ENCODE measurements at regions not wholly inside any gene's neighbourhood (a gene's known extent, or its start where the extent isn't known, plus 50 kb on each side); places are given as distances from the start of the nearest gene placed in this dataset.

DNA sequence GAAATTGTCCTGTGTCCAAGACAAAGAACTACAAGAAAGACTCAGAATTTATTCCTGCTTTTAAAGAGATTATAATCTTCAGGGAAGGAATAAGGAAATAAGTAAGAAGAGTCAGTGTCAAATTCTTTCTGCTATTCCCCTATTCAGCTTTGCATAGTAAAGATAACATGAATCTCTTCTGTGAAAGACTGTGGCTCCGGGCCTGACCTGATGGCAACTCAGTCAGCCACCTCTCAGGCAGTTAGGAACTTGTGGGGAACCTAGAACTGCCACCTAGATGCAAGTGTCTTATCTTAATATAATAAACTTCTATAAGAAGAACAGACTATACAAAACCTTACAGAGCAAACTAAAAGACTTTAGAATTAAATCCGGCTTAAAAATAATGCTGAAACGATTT lies 382.0 kb downstream of the RAD51AP2 start:
- TF ChIP-seq CTCF (IDR thresholded peaks at IDR 0.05) (no peak), EP300 (IDR thresholded peaks at IDR 0.05) (no peak), POLR2AphosphoS5 (IDR thresholded peaks at IDR 0.05) (no peak)

All from stomach (tissue), 4 donors.